Fibroblast of lung (primary cell): ENCODE measurements at regions not wholly inside any gene's neighbourhood (a gene's known extent, or its start where the extent isn't known, plus 50 kb on each side); places are given as distances from the start of the nearest gene placed in this dataset.

Experiments
- CTCF ChIP-seq, 2 donors: IDR thresholded peaks in 1 of 2; conservative IDR thresholded peaks in 1 of 2; 1 replicate in 1 of 2; 2 replicates in 1 of 2; pipeline ENCODE4 v1.5.1; 2011 to 2012; ENCODE audit warnings: low read length in 2 of 2, control low read depth in 1 of 2, inconsistent platforms in 1 of 2, low read depth in 1 of 2, mild to moderate bottlenecking in 1 of 2
- EZH2 ChIP-seq: IDR thresholded peaks from 2 replicates; pipeline ENCODE4 v1.5.1; 2012; ENCODE audit warnings: low read length, control low read depth, mild to moderate bottlenecking; ENCODE audit errors: missing control alignments

DNA sequence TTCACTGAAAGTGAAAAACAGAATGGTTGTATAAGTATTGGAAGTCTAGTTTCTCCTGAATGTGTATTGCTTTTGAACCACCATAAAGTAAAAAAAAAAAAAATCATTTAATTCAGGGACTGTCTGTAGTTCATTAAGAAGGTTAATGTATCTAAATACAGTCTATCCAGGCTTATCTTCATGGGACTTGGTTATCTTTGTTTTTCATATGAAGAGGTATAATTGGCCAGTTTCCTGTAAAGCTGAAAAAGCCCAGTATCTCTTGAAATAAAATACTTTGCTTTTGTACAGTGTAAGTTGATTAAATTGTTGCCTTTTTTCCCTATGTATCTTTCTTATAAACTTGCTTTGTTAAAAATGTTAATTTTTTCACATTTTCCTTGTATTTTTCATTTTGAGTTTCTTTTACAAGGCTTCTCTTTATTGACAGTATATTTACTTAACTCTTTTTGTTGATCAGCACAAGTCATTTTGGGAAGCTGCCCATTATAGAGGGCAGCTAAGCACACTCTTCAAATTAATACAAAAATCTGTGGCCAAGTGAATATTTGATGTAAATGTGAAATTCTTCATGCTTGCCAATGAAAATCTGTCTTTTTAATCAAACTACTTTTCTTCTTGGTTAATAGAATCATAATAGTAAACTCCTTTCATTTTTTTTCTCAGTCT lies 156.0 kb downstream of the TMTC3 start:
- TF ChIP-seq CTCF (conservative IDR thresholded peaks at IDR 0.05 in 1 of 2, IDR thresholded peaks at IDR 0.05 in 1 of 2; ENCODE audit: low read depth in 1 of 2, low read length in 2 of 2) (no peak), EZH2 (no peak)
